ENCODE measurements at regions not wholly inside any gene's neighbourhood (a gene's known extent, or its start where the extent isn't known, plus 50 kb on each side); places are given as distances from the start of the nearest gene placed in this dataset.
"Not testable (repeated sequence)": the region's sequence is repeated elsewhere in the genome, so short reads cannot be mapped to it uniquely, and the experiment has no call there.

- 60% methylated on average over 4 of the region's 4 CpGs for WGBS (ENCODE audit: missing lambda C conversion rate)
- H3K9me3 ChIP-seq, result peaks cover 4% of the 10 kb centered on the region; the same call in 1 of the 3 replicates
- DNase-seq (ENCODE audit: low read depth in 1 of 2, low spot score in 1 of 2) (no peak), ATAC-seq (no peak), FAIRE-seq (peak; percentile 28)
- H3K27ac ChIP-seq, result no peak overlapping the region
- CTCF ChIA-PET, result no interaction called here
- no peak overlapping the region for H3K4me2 ChIP-seq
- H3K4me1 ChIP-seq, result no peaks in the 10 kb centered on the region
- no peak overlapping the region for H3K4me3 ChIP-seq
- TF ChIP-seq HOXB13 (CRISPR knock-in tag; IDR thresholded peaks at IDR 0.05; ENCODE audit: low read depth), result no peak
- no peak for TF ChIP-seq PBX3 (IDR thresholded peaks at IDR 0.05)
- TF ChIP-seq RFX5 (IDR thresholded peaks at IDR 0.05), result no peak
- TF ChIP-seq ZFP36 (IDR thresholded peaks at IDR 0.05; ENCODE audit: borderline replicate concordance, partially characterized antibody), result no peak
- TF ChIP-seq RARB (CRISPR knock-in tag; IDR thresholded peaks at IDR 0.05), result no peak
- TF ChIP-seq FOSL2 (IDR thresholded peaks at IDR 0.05), result no peak
- TF ChIP-seq FOSL2 (CRISPR knock-in tag; IDR thresholded peaks at IDR 0.05), result no peak
- TF ChIP-seq MAFK (IDR thresholded peaks at IDR 0.05; ENCODE audit: partially characterized antibody), result no peak
- TF ChIP-seq CTCF (IDR thresholded peaks at IDR 0.05), result no peak
- TF ChIP-seq EHMT2 (IDR thresholded peaks at IDR 0.05; ENCODE audit: low read depth), result no peak
- no peak for TF ChIP-seq KDM1A (IDR thresholded peaks at IDR 0.05; ENCODE audit: low read depth)
- no peak for TF ChIP-seq USF2 (IDR thresholded peaks at IDR 0.05)
- no peak for TF ChIP-seq NR3C1 (IDR thresholded peaks at IDR 0.05)
- no peak for TF ChIP-seq NFE2L2 (conservative IDR thresholded peaks at IDR 0.05; ENCODE audit: low read length)
- no peak for TF ChIP-seq NPAS2 (CRISPR knock-in tag; IDR thresholded peaks at IDR 0.05; ENCODE audit: borderline replicate concordance)
- no peak for TF ChIP-seq HOXA7 (CRISPR knock-in tag; IDR thresholded peaks at IDR 0.05)
- TF ChIP-seq JUNB (IDR thresholded peaks at IDR 0.05), result no peak
- no peak for TF ChIP-seq HDAC2 (IDR thresholded peaks at IDR 0.05)
- POLR2A ChIA-PET, result no interaction called here
Measured at GRCh38 chr12:18837025-18837424, 99.1 kb downstream of the CAPZA3 start.

- ChIA-PET CTCF (no interaction called here), POLR2A (no interaction called here)
- ATAC-seq (no peak), FAIRE-seq (peak; percentile 82), DNase-seq (ENCODE audit: low read depth in 1 of 2, low spot score in 1 of 2) (no peak)
- Histone ChIP-seq H3K4me2 (no peak overlapping the region), H3K9me3 (peaks cover 4% of the 10 kb centered on the region; the same call in 1 of the 3 replicates), H3K4me3 (no peak overlapping the region), H3K4me1 (no peaks in the 10 kb centered on the region), H3K27ac (no peak overlapping the region)
- WGBS (ENCODE audit: missing lambda C conversion rate), result 19% methylated on average over 2 of the region's 2 CpGs
- TF ChIP-seq POLR2A (IDR thresholded peaks at IDR 0.05; ENCODE audit: low read length) (no peak), HOXB5 (CRISPR knock-in tag; IDR thresholded peaks at IDR 0.05) (no peak), CEBPB (IDR thresholded peaks at IDR 0.05) (no peak), ATOH8 (CRISPR knock-in tag; IDR thresholded peaks at IDR 0.05; ENCODE audit: low read depth) (no peak), EHF (CRISPR knock-in tag; IDR thresholded peaks at IDR 0.05) (no peak), FOSL2 (IDR thresholded peaks at IDR 0.05) (no peak), FOSL2 (CRISPR knock-in tag; IDR thresholded peaks at IDR 0.05) (no peak), MAX (IDR thresholded peaks at IDR 0.05) (no peak), KDM5A (IDR thresholded peaks at IDR 0.05) (no peak), HEYL (CRISPR knock-in tag; IDR thresholded peaks at IDR 0.05) (no peak), CBX2 (IDR thresholded peaks at IDR 0.05; ENCODE audit: borderline replicate concordance, low read depth) (no peak), MAFK (IDR thresholded peaks at IDR 0.05; ENCODE audit: partially characterized antibody) (no peak), SREBF2 (IDR thresholded peaks at IDR 0.05) (no peak), ESRRA (IDR thresholded peaks at IDR 0.05; ENCODE audit: borderline replicate concordance, low read length) (no peak), PHF8 (IDR thresholded peaks at IDR 0.05; ENCODE audit: borderline replicate concordance, low read depth) (no peak), CHD2 (IDR thresholded peaks at IDR 0.05; ENCODE audit: low read length, partially characterized antibody) (no peak)
Measured at GRCh38 chr12:18837505-18837904, 99.6 kb downstream of the CAPZA3 start.

GRCh38 chr12:18840997-18841396, 103.1 kb downstream of the CAPZA3 start:
- H3K9me3 ChIP-seq; H3K4me3 ChIP-seq; H3K4me2 ChIP-seq; FAIRE-seq; H3K27ac ChIP-seq; ATAC-seq; DNase-seq (ENCODE audit: low read depth in 1 of 2, low spot score in 1 of 2); POLR2A ChIA-PET; H3K4me1 ChIP-seq; CTCF ChIA-PET: not testable (repeated sequence)
- WGBS (ENCODE audit: missing lambda C conversion rate), result 37% methylated on average over 4 of the region's 4 CpGs

Measured in A549 (cell line).